Neural cell (in vitro differentiated cells): ENCODE measurements at regions not wholly inside any gene's neighbourhood (a gene's known extent, or its start where the extent isn't known, plus 50 kb on each side); places are given as distances from the start of the nearest gene placed in this dataset.

ENCODE experiments used
- H2AFZ ChIP-seq: fragments of 200-600, 300-800 bp; sonication (generic), shearing (Covaris generic); 2 replicates; pipeline ENCODE4 v1.6.0; 2014; ENCODE audit warnings: low read depth, mild to moderate bottlenecking, antibody characterized with exemption, low read length, moderate library complexity
- H3F3A ChIP-seq: fragments of 200-600 bp; shearing (Covaris generic); 2 replicates; pipeline ENCODE4 v1.6.1; 2016; ENCODE audit warnings: mild to moderate bottlenecking, moderate library complexity, mixed read lengths, antibody characterized with exemption, low read length; ENCODE audit not compliant: insufficient read depth, poor library complexity, severe bottlenecking
- H3K27ac ChIP-seq: fragments of 200-600, 300-800 bp; sonication (generic), shearing (Covaris generic); 2 replicates; pipeline ENCODE4 v1.5.1; 2014; ENCODE audit warnings: mild to moderate bottlenecking, low read length, moderate library complexity
- H3K27me3 ChIP-seq: fragments of 300-800, 200-600 bp; sonication (generic), shearing (Covaris generic); 2 replicates; pipeline ENCODE4 v1.6.0; 2014; ENCODE audit warnings: mild to moderate bottlenecking, low read depth, low read length, moderate library complexity; ENCODE audit not compliant: insufficient read depth
- H3K36me3 ChIP-seq: fragments of 300-800, 200-600 bp; sonication (generic), shearing (Covaris generic); 2 replicates; pipeline ENCODE4 v1.5.1; 2014; ENCODE audit warnings: mild to moderate bottlenecking, antibody characterized with exemption, low read length, moderate library complexity; ENCODE audit not compliant: insufficient read depth
- H3K4me2 ChIP-seq: fragments of 300-800, 200-600 bp; sonication (generic), shearing (Covaris generic); 2 replicates; pipeline ENCODE4 v1.6.0; 2014; ENCODE audit warnings: mild to moderate bottlenecking, low read length
- H3K4me3 ChIP-seq: fragments of 300-800, 200-600 bp; sonication (generic), shearing (Covaris generic); 2 replicates; pipeline ENCODE4 v1.5.1; 2014; ENCODE audit warnings: mild to moderate bottlenecking, low read length, moderate library complexity
- H3K79me2 ChIP-seq: fragments of 200-600 bp; shearing (Covaris generic); replicated peaks from 2 replicates; pipeline ENCODE4 v1.6.0; 2014; ENCODE audit warnings: mild to moderate bottlenecking, low read length, moderate library complexity; ENCODE audit not compliant: insufficient read depth
- H3K9ac ChIP-seq: fragments of 300-800, 200-600 bp; sonication (generic), shearing (Covaris generic); 2 replicates; pipeline ENCODE4 v1.6.1; 2016; ENCODE audit warnings: mild to moderate bottlenecking, low read length, mixed read lengths
- H3K9me2 ChIP-seq: fragments of 200-600 bp; shearing (Covaris generic); 2 replicates; pipeline ENCODE4 v1.6.1; 2016; ENCODE audit warnings: mild to moderate bottlenecking, low read length, mixed read lengths; ENCODE audit not compliant: insufficient read depth
- H3K9me3 ChIP-seq: fragments of 200-600, 300-800 bp; sonication (generic), shearing (Covaris generic); 2 replicates; pipeline ENCODE4 v1.6.1; 2016; ENCODE audit warnings: mild to moderate bottlenecking, mixed run types, low read length, moderate library complexity, mixed read lengths
- H4K20me1 ChIP-seq: fragments of 200-600 bp; shearing (Covaris generic); 2 replicates; pipeline ENCODE4 v1.6.1; 2016; ENCODE audit warnings: mild to moderate bottlenecking, mixed run types; ENCODE audit not compliant: insufficient read depth
- EP300 ChIP-seq: fragments of 450-650 bp; conservative IDR thresholded peaks from 2 replicates; pipeline ENCODE4 v1.6.1; 2014; ENCODE audit warnings: antibody characterized with exemption, mild to moderate bottlenecking, moderate library complexity; ENCODE audit not compliant: poor library complexity, severe bottlenecking
- EZH2 ChIP-seq: fragments of 200-600, 300-800 bp; shearing (Covaris generic), sonication (generic); IDR thresholded peaks from 2 replicates; pipeline ENCODE4 v1.6.1; 2014; ENCODE audit warnings: antibody characterized with exemption, low read length, borderline replicate concordance, mild to moderate bottlenecking; ENCODE audit not compliant: insufficient read depth, poor library complexity, severe bottlenecking
- MXI1 ChIP-seq: fragments of 450-650 bp; conservative IDR thresholded peaks from 2 replicates; pipeline ENCODE4 v1.6.1; 2014; ENCODE audit warnings: antibody characterized with exemption, mild to moderate bottlenecking; ENCODE audit not compliant: poor library complexity, severe bottlenecking
- POLR2AphosphoS5 ChIP-seq: IDR thresholded peaks from 2 replicates; pipeline ENCODE4 v1.6.1; 2012
- RAD21 ChIP-seq: fragments of 450-650 bp; conservative IDR thresholded peaks from 2 replicates; pipeline ENCODE4 v1.6.1; 2014; ENCODE audit warnings: antibody characterized with exemption, mild to moderate bottlenecking, moderate library complexity
- SMC3 ChIP-seq: fragments of 450-650 bp; conservative IDR thresholded peaks from 2 replicates; pipeline ENCODE4 v1.6.1; 2014; ENCODE audit warnings: antibody characterized with exemption, mild to moderate bottlenecking, moderate library complexity; ENCODE audit not compliant: poor library complexity
- TAF1 ChIP-seq: IDR thresholded peaks from 2 replicates; pipeline ENCODE4 v1.6.1; 2012; ENCODE audit warnings: low read depth
- TF ChIP-seq, protein P1 (sequence below): fragments of 450-650 bp; IDR thresholded peaks from 2 replicates; pipeline ENCODE4 v1.5.1; 2014; ENCODE audit warnings: antibody characterized with exemption, mild to moderate bottlenecking, moderate library complexity; ENCODE audit not compliant: poor library complexity, severe bottlenecking
- TF ChIP-seq, protein P2 (sequence below): IDR thresholded peaks from 2 replicates; pipeline ENCODE4 v1.6.1; 2012; ENCODE audit warnings: borderline replicate concordance

DNA sequence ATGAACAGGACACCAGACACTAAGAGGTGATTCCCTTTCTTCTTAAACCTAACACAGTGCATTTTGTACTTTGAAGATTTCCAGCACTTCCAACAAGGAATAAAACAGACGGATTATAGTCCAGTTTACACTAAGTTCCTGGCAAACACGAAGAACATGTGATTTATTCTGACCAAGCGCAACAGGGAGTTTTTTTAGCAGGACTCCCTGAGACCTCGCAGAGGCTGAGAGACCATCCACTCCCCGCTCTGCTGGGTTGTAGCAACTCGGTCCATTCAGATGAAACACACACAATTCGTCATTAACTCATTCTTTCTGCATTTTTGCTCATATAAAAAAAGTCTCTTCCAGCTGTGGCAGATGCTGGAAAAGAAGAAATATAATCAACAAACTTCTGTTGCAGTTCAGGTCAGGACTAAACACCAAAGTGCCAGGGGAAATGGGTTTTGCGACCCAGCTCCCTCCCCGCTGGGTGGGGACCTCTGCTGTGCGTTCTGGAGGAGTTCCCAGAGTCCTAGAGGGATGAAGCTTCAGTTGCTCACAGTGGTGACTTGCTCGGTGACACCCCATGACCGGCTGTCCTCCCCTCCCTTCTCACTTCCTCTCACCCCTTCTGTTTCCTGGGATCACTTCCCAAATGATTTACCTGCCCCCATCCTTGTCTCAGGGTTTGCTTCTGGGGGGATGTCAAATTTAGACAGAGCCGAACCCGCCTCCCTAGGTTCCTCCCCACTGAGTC, 52.5 kb downstream of the KCNF1 start:
- no peak overlapping the region for H3K27ac ChIP-seq

DNA sequence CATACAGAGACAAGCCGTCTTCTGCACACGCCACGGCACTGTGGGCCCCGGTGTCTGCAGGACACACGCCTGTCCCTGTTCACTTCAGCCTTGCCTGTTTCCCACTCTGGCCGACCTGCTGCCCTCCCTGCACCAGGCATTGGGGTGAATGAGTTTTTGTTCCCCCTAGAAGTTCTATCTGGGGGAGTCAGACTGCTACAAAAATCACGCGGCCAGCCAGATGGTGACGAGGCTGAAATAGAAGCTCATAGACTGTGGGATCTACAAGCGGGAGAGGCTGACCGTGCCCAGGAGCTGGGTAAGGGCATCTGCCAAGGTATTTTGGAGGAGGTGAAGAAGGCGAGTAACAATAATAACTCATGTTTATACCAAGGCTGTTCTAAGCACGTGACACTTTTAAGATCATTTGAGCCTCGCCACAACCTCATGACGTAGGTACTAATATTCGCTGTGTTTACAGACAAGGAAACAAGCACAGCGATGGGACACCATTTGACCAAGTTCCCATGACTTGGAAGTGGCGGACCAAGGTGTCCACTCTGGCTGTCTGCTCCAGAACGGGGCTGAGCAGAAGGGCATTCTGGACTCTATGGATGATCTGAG, 53.6 kb downstream of the KCNF1 start:
- Histone ChIP-seq H3F3A (no peaks in the 10 kb centered on the region), H4K20me1 (no peaks in the 10 kb centered on the region), H3K36me3 (no peaks in the 10 kb centered on the region), H3K4me2 (no peak overlapping the region), H3K9ac (no peak overlapping the region), H3K9me3 (no peaks in the 10 kb centered on the region), H3K4me3 (no peak overlapping the region), H3K27me3 (no peaks in the 10 kb centered on the region), H2AFZ (no peak overlapping the region), H3K9me2 (no peaks in the 10 kb centered on the region), H3K27ac (no peak overlapping the region), H3K79me2 (no peaks in the 10 kb centered on the region)
- TF ChIP-seq EZH2: no peak
- TF ChIP-seq EP300: no peak

More for the DNA sequence above, 52.5 kb downstream of the KCNF1 start:
- H3K27me3 ChIP-seq: no peaks in the 10 kb centered on the region
- H3K4me3 ChIP-seq: no peak overlapping the region
- H2AFZ ChIP-seq: no peak overlapping the region
- H3K9me2 ChIP-seq: no peaks in the 10 kb centered on the region
- TF ChIP-seq POLR2AphosphoS5 (no peak), SMC3 (no peak), EZH2 (no peak), RAD21 (no peak), MXI1 (no peak), EP300 (no peak), TAF1 (no peak)
- TF ChIP-seq, protein P1, sequence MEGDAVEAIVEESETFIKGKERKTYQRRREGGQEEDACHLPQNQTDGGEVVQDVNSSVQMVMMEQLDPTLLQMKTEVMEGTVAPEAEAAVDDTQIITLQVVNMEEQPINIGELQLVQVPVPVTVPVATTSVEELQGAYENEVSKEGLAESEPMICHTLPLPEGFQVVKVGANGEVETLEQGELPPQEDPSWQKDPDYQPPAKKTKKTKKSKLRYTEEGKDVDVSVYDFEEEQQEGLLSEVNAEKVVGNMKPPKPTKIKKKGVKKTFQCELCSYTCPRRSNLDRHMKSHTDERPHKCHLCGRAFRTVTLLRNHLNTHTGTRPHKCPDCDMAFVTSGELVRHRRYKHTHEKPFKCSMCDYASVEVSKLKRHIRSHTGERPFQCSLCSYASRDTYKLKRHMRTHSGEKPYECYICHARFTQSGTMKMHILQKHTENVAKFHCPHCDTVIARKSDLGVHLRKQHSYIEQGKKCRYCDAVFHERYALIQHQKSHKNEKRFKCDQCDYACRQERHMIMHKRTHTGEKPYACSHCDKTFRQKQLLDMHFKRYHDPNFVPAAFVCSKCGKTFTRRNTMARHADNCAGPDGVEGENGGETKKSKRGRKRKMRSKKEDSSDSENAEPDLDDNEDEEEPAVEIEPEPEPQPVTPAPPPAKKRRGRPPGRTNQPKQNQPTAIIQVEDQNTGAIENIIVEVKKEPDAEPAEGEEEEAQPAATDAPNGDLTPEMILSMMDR: no peak
- TF ChIP-seq, protein P2, sequence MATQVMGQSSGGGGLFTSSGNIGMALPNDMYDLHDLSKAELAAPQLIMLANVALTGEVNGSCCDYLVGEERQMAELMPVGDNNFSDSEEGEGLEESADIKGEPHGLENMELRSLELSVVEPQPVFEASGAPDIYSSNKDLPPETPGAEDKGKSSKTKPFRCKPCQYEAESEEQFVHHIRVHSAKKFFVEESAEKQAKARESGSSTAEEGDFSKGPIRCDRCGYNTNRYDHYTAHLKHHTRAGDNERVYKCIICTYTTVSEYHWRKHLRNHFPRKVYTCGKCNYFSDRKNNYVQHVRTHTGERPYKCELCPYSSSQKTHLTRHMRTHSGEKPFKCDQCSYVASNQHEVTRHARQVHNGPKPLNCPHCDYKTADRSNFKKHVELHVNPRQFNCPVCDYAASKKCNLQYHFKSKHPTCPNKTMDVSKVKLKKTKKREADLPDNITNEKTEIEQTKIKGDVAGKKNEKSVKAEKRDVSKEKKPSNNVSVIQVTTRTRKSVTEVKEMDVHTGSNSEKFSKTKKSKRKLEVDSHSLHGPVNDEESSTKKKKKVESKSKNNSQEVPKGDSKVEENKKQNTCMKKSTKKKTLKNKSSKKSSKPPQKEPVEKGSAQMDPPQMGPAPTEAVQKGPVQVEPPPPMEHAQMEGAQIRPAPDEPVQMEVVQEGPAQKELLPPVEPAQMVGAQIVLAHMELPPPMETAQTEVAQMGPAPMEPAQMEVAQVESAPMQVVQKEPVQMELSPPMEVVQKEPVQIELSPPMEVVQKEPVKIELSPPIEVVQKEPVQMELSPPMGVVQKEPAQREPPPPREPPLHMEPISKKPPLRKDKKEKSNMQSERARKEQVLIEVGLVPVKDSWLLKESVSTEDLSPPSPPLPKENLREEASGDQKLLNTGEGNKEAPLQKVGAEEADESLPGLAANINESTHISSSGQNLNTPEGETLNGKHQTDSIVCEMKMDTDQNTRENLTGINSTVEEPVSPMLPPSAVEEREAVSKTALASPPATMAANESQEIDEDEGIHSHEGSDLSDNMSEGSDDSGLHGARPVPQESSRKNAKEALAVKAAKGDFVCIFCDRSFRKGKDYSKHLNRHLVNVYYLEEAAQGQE: no peak
- no peaks in the 10 kb centered on the region for H4K20me1 ChIP-seq
- H3K79me2 ChIP-seq: no peaks in the 10 kb centered on the region
- H3K9me3 ChIP-seq: no peaks in the 10 kb centered on the region
- H3K36me3 ChIP-seq: no peaks in the 10 kb centered on the region
- no peak overlapping the region for H3K9ac ChIP-seq
- no peak overlapping the region for H3K4me2 ChIP-seq
- H3F3A ChIP-seq: no peaks in the 10 kb centered on the region
